HG02798 (cell line): ENCODE measurements at regions not wholly inside any gene's neighbourhood (a gene's known extent, or its start where the extent isn't known, plus 50 kb on each side); places are given as distances from the start of the nearest gene placed in this dataset.
"Not testable (repeated sequence)": the region's sequence is repeated elsewhere in the genome, so short reads cannot be mapped to it uniquely, and the experiment has no call there.

ENCODE experiments used
- ATAC-seq: cut with Tn5 transposase; IDR thresholded peaks from one replicate; pipeline ENCODE4 v1.9.1; 2021; ENCODE audit warnings: mild to moderate bottlenecking; ENCODE audit not compliant: unreplicated experiment, poor library complexity

DNA sequence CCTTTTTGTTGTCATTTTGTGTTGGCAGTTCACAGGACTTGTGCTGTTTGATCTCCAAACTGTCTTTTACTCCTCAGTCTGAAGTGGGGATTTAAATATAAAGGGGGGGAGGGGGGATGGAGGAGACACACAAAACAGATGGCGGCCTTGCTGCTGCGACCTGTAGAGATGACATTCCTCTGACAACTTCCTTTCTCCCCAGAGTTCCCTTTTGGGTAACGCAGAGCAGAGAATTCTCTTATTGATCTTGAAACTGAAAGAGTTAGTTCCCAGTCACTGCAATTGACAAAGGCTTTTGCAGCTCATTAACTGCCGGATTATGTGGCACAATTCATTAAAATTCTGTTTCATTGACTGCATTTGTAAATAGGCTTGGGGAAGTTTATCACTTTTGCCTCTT is 279.3 kb downstream of the TSN start:
- no peak for ATAC-seq

DNA sequence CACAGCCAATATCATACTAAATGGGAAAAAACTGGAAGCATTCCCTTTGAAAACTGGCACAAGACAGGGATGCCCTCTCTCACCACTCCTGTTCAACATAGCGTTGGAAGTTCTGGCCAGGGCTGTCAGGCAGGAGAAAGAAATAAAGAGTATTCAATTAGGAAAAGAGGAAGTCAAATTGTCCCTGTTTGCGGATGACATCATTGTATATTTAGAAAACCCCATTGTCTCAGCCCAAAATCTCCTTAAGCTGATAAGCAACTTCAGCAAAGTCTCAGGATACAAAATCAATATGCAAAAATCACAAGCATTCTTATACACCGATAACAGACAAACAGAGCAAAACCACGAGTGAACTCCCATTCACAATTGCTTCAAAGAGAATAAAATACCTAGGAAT is 283.4 kb downstream of the TSN start:
- ATAC-seq, result not testable (repeated sequence)

DNA sequence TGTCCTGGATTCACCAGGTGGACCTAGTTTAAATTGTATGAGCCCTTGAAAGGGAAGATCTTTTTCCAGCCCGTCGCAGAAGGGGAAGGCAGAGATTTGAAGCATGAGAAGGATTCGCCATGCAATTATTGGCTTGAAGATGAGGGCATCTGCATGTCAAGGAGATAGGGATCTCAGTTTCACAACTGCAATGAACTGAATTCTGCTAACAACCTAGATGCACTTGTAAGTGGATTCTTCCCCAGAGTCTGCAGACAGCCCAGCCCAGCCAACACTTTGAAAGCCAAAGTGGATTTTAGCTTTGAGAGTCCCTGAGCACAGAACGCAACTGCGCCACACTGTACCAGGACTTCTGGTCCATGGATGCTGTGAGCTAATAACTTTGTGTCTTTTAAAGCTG is 286.0 kb downstream of the TSN start:
- no peak for ATAC-seq

DNA sequence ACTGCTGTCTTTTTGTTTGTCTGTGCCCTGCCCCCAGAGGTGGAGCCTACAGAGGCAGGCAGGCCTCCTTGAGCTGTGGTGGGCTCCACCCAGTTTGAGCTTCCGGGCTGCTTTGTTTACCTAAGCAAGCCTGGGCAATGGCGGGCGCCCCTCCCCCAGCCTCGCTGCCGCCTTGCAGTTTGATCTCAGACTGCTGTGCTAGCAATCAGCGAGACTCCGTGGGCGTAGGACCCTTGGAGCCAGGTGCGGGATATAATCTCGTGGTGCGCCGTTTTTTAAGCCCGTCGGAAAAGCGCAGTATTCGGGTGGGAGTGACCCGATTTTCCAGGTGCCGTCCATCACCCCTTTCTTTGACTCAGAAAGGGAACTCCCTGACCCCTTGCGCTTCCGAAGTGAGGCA is 296.2 kb downstream of the TSN start:
- not testable (repeated sequence) for ATAC-seq

DNA sequence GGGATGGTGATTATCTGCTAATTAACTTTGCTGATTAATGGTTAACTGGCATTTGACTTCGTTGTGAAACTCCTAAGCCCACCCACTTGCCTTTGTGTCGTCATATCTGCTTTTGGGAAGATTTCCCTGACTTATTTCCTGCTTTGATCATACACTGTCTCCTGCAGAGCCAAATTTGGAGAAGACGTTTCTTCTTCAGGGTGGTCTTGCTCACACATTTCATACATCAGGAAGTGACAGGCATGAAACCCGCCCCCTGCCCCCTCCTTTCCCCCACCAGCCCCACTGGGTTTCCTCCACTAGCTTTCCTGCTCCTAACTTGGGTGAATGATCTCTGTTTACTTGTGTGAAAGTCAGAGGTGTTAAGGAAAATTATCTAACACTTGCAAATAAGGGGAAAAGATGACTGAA is 300.1 kb downstream of the TSN start:
- no peak for ATAC-seq

DNA sequence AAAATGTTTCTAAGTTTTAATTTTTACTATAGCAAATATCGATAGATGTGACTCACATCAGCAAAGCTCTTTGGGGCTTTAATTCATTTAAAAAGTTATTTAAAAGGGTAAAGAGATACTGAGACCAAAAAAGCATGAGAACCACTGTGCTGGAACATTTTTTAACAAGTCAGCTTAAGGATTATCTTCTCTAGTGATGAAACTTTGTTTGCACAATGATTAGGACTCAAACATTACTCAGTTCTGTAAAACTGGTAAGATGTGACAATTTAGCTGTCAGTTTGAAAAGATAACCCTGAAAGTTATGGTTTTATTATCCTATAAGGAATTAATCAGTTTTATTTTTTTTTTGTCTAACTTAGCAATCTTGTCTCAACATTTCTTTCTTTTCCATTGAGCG is 301.4 kb downstream of the TSN start:
- no peak for ATAC-seq

DNA sequence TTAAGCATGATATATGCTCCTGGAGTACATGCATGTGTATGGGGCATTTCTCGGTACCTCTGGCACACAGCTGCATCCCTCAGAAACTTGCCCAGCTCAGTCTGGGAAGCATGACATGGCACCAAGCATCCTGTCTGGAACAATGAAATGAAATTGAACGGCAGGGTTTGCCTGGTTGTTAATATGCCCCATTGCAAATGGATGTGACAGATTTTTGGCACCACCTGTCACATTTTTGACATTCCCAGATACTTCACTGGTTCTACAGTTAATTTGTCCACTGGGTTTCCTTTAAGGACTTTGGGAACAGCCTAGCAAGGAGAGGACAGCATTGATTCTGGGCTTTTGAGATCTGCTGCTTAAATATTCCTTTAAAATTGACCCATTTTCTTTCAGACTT is 305.8 kb downstream of the TSN start:
- no peak for ATAC-seq

DNA sequence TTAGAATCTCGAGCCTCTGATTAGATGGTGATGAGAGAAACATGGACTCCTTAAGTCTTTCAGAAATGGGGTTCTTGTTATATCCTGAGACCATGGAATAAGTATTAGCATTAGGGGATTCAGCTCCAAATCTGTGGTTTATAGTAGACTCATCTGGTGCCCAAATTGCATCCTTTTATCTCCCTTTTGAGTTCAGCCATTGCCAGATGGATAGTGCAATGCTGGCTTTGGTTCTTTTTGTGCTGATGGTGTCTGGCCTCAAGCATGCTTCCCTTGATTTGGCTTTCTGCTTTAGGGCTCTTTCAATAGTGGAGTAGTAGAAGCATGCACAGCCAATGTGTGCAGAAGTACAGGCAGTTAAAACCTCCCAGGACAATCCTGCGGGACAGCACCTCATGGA is 306.4 kb downstream of the TSN start:
- no peak for ATAC-seq

DNA sequence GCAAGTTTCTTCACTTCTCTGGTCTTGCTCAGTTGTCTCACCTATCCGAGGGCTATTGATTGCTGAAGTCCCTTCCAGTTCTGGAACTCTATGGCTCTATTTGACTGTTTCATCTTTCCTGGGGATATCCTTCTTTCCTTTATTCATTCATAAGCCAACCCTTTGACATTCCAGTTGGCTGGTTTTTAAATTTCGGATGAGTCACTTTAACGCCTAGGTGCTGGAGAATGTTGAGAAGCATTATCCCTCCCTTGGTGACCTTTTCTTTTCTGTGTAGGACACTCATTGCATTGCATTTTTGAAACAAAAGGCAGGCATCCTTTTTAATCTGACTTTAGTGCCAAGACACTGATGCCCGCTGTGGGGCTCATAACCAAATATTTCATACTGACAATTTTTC is 307.1 kb downstream of the TSN start:
- ATAC-seq, result no peak

DNA sequence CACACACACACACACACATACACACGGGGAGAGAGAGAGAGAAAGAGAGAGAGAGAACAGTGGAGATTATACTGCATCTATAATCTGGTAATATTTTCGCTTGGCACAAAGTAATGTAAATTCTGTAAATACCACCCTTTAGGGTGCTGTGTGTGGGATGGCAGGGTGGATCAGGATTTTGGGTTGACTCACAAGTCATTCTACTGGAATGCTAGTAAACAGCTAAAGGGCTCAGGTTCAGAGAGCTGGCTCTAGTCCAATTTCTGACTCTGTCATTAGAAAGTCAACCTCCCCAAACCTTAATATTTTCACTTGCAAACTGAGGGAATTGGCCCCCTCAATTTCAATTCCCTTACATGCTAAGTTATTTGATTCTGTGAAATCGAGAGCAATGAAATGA is 308.3 kb downstream of the TSN start:
- ATAC-seq, result no peak

DNA sequence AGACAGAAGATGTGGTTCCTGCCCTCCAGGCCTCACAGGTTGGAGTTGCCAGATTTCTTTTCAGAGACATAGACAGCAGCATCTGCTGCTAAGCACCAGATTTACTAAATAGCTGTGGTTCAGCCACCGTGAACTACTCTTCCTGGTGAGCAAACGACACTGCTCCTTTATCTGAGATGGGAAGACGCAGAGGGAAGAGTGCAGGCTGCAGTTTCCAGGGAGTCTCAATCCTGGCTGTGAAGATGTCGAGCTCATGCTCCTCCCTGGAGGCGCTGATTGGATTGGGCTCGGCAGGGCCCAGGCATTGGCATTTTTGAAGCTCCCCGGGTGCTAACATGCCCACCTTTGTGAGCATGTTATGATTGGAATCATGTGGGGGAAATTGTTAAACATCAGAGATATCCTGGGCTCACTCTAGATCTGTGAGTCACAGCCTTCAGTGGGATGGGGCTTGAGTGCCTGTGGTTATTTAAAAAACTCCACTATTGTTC is 314.8 kb downstream of the TSN start:
- ATAC-seq, result no peak

DNA sequence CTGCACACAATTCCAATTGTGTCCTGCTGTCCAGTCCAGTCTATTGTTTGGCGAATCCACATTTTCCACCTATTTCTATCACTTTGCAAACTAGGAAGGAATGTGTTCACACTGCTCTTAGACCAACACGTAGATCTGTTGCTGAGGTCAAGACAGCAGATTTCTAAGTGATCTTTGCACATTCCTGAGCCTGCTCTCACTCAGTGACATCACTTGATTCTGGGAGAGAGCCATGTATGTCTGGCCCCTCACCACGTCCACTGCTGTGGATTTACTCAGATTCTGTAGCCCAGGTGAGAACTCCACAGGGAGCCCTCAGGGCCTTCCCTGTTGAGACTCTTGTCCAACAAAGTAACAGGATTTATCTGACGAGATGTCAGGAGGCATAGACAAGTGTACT is 317.2 kb downstream of the TSN start:
- no peak for ATAC-seq

DNA sequence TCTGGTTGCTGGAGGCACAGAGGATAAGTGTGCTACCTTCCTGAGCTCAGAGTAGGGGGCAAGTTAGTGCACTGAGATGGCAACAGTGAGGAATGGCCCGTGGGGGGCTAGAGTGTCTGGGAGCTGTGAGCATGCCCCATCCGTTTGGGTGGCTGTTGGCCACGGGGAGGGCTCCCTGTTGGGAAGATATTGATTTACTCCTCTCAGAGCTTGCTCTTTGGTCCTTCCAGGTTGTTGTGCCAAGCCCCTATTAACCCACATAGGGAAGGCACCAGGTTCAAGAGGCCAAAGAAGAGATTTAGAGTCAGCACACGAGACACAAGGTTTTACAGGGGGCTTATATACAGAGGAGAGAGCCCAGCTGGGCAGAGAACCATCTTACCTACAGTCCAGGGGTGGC is 318.8 kb downstream of the TSN start:
- no peak for ATAC-seq

DNA sequence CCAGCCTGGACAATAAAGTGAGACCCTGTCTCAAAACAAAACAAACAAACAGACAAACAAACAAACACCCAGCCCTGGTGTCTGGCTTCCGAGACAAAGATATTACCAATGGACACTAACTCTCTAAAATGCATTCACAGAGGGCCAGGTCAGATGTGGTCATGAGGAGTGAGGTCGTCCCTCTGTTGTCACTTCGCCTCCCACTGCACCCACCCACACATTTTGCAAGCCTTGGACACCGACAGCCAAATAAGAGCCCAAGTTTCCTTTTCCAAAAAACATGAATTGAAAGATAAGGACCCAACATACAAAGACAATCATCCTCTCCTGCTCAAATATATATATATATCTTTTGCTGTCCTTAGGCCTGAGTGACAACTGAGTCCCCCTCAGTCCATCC is 319.9 kb downstream of the TSN start:
- ATAC-seq, result no peak

DNA sequence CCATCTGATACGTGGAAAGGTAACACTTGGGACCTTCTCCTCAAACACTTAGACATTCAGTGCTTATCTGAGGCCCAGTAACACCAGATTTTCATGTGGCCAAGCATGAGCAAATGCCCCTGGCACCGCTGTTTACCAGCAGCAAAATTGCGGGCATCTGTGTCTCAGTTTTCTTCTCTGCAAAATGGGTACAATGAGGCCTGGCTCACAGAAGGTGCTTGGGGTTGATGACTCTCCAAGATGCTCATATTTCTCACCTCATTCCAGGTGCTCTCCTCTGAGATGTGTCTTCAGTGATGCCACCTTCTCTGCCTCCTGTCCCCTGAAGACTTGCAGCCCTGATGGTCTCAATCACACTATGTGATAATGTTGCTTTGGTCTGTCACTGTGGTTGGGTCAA is 321.7 kb downstream of the TSN start:
- no peak for ATAC-seq

DNA sequence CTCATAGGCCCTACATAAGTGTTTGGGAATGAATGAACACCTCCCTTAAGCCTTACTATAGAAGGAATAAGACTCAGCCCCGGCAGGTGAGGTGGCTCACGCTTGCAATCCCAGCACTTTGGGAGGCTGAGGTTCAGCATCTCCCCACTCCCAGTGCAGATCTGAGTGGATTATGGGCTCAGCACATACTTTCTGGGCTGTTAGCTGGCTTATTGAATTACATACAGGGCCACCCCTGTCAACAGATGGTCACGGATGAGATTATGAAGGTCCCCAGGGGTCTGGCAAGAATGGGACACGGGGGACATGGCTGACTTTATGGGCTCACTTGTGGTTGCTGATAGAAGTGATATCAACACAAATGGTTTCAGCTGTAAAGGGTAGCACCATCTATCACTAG is 322.3 kb downstream of the TSN start:
- ATAC-seq, result no peak

DNA sequence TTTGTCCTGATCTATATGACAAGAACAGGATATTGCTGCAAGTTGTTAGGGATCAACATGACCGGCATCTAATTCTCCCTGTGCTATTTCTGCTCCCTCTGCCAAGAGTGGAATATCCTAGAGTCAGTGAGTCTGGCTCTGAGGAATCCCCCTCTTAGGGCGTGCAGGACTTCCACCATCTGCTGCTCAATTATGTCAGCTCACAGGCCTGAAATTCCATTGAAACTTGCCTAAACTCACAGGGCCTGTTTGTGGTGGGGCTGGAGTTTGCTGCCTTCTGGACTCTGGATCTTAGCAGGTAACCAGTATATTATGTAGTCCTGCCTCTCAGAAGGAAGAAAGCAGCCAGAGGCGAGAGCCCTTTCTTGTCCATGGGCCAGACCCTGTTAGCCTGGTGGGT is 323.0 kb downstream of the TSN start:
- ATAC-seq, result no peak

DNA sequence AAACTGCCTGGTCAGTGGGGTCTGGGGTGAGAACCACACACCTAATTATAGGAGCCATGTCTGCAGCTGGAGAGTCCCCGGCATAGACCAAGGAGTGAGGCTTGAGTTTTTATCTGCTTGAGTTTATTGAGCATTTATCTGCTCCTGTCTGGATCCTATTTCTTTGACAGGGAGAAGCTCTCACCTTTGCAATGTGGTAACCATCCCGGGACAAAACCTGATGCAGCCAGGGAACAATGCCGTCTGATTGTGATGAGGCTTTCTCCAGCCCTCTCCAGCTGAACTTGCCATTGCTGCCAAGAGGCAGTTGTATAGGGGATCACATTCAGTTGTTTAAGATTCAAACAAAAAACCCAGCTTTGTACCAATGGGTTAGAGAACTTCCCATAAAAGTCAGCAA is 324.4 kb downstream of the TSN start:
- ATAC-seq, result no peak

DNA sequence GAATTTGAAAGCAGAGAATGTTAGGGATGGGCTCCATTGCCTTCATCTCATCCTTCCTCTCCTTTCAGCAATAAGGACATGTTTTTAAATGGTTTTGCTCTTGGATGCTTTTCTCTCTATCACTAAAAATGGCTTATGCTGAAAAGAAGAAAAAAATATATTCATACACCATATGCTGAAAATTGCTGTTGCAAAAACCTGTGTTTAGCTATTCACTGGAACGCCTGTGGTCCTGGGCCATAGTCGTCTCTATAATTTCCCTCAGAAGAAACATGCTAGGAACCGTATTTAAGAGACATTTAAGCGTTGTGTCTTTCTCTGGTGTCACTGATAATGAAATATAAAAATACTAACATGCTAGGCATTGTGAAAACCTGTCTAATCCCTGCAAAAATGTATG is 324.9 kb downstream of the TSN start:
- no peak for ATAC-seq

DNA sequence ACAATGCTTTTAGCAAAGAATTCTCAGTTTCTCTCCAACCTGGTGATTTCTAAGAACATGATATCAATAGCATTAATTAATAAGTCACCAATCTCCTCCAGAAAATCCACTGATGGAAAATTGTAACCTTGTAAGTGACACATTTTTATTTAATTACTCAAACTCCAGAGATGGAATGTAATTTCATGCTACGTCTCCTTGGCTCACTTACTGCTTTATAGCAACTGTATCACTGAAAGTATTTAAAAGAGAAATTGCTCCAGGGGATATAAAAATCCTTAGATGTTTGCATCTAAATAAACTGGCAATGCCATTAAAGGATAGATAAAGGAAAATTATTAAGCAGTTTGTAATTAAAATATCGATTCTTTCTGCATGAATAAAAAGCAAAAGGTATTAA is 325.4 kb downstream of the TSN start:
- no peak for ATAC-seq

DNA sequence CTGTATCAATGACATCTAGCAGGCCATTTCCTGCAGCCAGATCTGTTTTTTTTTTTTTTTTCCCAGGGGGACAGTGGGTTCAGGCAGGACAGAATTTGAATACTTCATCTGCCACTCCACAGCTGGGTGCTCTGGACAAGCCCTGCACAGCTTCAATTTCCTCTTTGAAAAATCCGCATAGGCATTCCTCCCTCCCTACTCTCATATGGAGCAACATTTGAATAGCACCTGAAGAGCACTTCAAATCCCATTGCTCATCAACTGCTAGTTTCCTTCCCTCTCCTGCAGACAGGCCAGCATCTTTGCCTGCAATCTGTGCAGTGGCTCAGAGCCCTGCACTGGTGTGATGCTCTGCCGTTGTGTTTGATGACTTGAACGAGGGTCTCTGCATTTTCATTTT is 326.3 kb downstream of the TSN start:
- ATAC-seq, result no peak

DNA sequence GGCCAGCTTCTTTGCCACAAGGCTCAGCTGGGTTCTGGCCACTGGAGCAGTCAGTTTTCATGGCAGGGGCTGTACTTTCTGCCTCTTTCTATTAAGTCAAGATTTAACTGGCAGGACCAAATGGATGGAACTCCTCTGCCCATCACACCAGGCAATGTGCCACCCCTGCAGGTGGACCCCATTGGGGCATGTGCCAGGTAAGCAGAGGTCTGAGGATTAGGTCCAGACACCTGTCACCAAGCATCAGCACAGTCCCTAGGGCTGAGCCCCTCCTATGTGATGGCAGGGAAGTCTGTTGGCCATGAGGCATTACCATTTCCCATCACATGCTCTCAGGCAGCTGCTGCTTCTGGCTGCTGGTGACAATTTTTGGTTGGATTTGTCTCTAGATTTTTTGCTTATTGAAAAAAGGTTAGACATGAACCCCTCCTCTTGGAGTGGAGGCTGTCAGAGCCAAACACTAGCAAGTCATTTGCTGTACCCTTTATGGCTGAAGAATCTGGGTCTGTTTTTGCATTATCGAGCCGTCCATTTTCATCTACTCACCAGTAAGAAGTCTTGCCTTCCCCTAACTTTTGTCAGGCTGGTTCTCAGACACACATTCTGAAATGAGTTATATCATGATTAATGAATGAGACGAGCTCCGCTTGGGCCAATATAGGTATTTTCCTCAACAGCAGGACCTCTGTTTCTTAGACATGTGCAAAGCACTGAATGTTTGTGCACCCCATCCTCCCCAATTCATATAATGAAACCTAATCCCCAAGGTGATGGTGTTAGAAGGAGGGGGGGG is 328.0 kb downstream of the TSN start:
- no peak for ATAC-seq

DNA sequence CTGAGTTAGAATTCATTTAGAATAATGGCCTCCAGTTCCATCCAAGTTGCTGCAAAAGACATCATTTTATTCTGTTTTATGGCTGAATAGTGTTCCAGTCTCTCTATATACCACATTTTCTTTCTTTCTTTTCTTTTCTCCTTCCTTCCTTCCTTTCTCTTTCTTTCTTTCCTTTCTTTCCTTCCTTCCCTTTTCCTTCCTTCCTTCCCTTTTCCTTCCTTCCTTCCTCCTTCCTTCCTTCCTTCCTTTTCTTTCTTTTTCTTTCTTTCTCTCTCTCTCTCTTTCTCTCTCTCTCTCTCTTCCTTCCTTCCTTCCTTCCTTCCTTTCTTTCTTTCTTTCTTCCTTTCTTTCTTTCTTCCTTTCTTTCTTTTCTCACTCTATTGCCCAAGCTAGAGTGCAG is 330.2 kb downstream of the TSN start:
- not testable (repeated sequence) for ATAC-seq
